Vagina (tissue), 2 donors: ENCODE measurements at regions not wholly inside any gene's neighbourhood (a gene's known extent, or its start where the extent isn't known, plus 50 kb on each side); places are given as distances from the start of the nearest gene placed in this dataset.

Experiments used
- POLR2A ChIP-seq, 2 donors: fragments of 450-650 bp; IDR thresholded peaks; one replicate each; pipeline ENCODE4 v1.6.1; 2017; ENCODE audit warnings: antibody characterized with exemption in 2 of 2, mild to moderate bottlenecking in 2 of 2, moderate library complexity in 2 of 2
- POLR2AphosphoS5 ChIP-seq, 2 donors: sonication (generic); formaldehyde crosslinking; IDR thresholded peaks; one replicate each; pipeline ENCODE4 v1.9.0; 2017; ENCODE audit warnings: antibody characterized with exemption in 2 of 2, mild to moderate bottlenecking in 2 of 2, low read depth in 1 of 2; ENCODE audit not compliant: insufficient read depth in 1 of 2
- TF ChIP-seq, protein P1 (sequence below), 3 experiments: fragments of 450-650 bp in 2 of 3; fragments of 200-600 bp in 1 of 3; sonication (generic) in 1 of 3; IDR thresholded peaks; one replicate each; pipeline ENCODE4 v1.5.1; 2017 to 2019; ENCODE audit warnings: antibody characterized with exemption in 3 of 3, mild to moderate bottlenecking in 2 of 3, moderate library complexity in 2 of 3

DNA sequence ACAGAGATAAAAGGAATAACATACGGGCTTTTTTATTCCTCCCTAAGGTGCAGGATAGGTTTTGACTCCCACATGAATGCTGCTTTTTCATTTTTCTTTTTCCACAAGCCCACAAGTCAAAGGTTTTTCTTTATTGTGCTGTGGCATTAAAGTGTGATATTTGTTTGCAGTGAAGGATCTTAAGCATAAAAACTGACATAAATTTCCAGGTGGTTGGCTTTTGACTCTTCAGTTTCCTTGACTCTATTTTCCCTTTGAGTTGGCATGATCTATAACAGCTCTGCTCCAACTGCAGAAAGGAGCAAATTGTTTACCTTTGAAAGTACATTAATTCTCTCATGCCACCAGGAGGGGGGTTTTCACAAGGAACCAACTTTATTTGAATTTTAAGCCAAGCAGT, 326.2 kb upstream of the FAM98A start:
- TF ChIP-seq, protein P1, sequence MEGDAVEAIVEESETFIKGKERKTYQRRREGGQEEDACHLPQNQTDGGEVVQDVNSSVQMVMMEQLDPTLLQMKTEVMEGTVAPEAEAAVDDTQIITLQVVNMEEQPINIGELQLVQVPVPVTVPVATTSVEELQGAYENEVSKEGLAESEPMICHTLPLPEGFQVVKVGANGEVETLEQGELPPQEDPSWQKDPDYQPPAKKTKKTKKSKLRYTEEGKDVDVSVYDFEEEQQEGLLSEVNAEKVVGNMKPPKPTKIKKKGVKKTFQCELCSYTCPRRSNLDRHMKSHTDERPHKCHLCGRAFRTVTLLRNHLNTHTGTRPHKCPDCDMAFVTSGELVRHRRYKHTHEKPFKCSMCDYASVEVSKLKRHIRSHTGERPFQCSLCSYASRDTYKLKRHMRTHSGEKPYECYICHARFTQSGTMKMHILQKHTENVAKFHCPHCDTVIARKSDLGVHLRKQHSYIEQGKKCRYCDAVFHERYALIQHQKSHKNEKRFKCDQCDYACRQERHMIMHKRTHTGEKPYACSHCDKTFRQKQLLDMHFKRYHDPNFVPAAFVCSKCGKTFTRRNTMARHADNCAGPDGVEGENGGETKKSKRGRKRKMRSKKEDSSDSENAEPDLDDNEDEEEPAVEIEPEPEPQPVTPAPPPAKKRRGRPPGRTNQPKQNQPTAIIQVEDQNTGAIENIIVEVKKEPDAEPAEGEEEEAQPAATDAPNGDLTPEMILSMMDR (IDR thresholded peaks at IDR 0.05), result no peak
- TF ChIP-seq POLR2A (IDR thresholded peaks at IDR 0.05) (no peak), POLR2AphosphoS5 (IDR thresholded peaks at IDR 0.05; ENCODE audit: insufficient read depth in 1 of 2, low read depth in 1 of 2) (no peak)
